Loucy (cell line): ENCODE measurements at regions not wholly inside any gene's neighbourhood (a gene's known extent, or its start where the extent isn't known, plus 50 kb on each side); places are given as distances from the start of the nearest gene placed in this dataset.

Experiments used
- H2AFZ ChIP-seq: fragments of 200-600 bp; sonication (generic); 2 replicates; pipeline ENCODE4 v1.6.0; 2016; ENCODE audit warnings: antibody characterized with exemption, mild to moderate bottlenecking, low read length, moderate library complexity
- H3F3A ChIP-seq: fragments of 200-600 bp; 2 replicates; pipeline ENCODE4 v1.6.0; 2016; ENCODE audit warnings: antibody characterized with exemption, low read depth, mild to moderate bottlenecking
- H3K27me3 ChIP-seq: fragments of 200-600 bp; sonication (generic); 2 replicates; pipeline ENCODE4 v1.6.1; 2014; ENCODE audit warnings: low read length, mild to moderate bottlenecking; ENCODE audit not compliant: insufficient read depth, poor library complexity, severe bottlenecking
- H3K36me3 ChIP-seq: fragments of 200-600 bp; sonication (generic); 2 replicates; pipeline ENCODE4 v1.6.1; 2016; ENCODE audit warnings: low read length; ENCODE audit not compliant: insufficient read depth
- H3K4me1 ChIP-seq: fragments of 200-600 bp; sonication (generic); 2 replicates; pipeline ENCODE4 v1.5.1; 2014; ENCODE audit warnings: low read length, mild to moderate bottlenecking; ENCODE audit not compliant: insufficient read depth, poor library complexity, severe bottlenecking
- H3K4me2 ChIP-seq: fragments of 200-600 bp; sonication (generic); 2 replicates; pipeline ENCODE4 v1.6.0; 2014; ENCODE audit warnings: antibody characterized with exemption, low read length, low read depth, mild to moderate bottlenecking; ENCODE audit not compliant: poor library complexity, severe bottlenecking
- H3K4me3 ChIP-seq: fragments of 200-600 bp; sonication (generic); 2 replicates; pipeline ENCODE4 v1.5.1; 2014; ENCODE audit warnings: low read length, mild to moderate bottlenecking, mixed read lengths; ENCODE audit not compliant: poor library complexity, severe bottlenecking
- H3K79me2 ChIP-seq: fragments of 200-600 bp; sonication (generic); 2 replicates; pipeline ENCODE4 v1.6.1; 2014; ENCODE audit warnings: low read length; ENCODE audit not compliant: insufficient read depth
- H3K9ac ChIP-seq: fragments of 200-600 bp; sonication (generic); 2 replicates; pipeline ENCODE4 v1.6.0; 2014; ENCODE audit warnings: mild to moderate bottlenecking, low read depth, low read length, moderate library complexity; ENCODE audit not compliant: poor library complexity, severe bottlenecking
- H3K9me2 ChIP-seq: fragments of 200-600 bp; sonication (generic); replicated peaks from 2 replicates; pipeline ENCODE4 v1.6.1; 2016; ENCODE audit warnings: low read depth, low read length, mixed read lengths
- H3K9me3 ChIP-seq: fragments of 200-600 bp; sonication (generic); 2 replicates; pipeline ENCODE4 v1.6.1; 2014; ENCODE audit warnings: mild to moderate bottlenecking, antibody characterized with exemption, low read length, low read depth; ENCODE audit not compliant: insufficient read depth
- H4K20me1 ChIP-seq: fragments of 200-600 bp; sonication (generic); 2 replicates; pipeline ENCODE4 v1.6.0; 2014; ENCODE audit warnings: antibody characterized with exemption, low read length, mild to moderate bottlenecking; ENCODE audit not compliant: insufficient read depth, poor library complexity, severe bottlenecking
- CTCF ChIP-seq: fragments of 200-600 bp; sonication (generic); conservative IDR thresholded peaks from 2 replicates; pipeline ENCODE4 v1.5.1; 2014; ENCODE audit warnings: mild to moderate bottlenecking, antibody characterized with exemption, low read length
- EZH2phosphoT487 ChIP-seq: fragments of 200-600 bp; IDR thresholded peaks from 2 replicates; pipeline ENCODE4 v1.6.1; 2018; ENCODE audit warnings: antibody characterized with exemption, mild to moderate bottlenecking, moderate library complexity, borderline replicate concordance

GRCh38 chr4:62387808-62388207, 1187.7 kb downstream of the ADGRL3 start:
- Histone ChIP-seq H3F3A (no peaks in the 10 kb centered on the region), H3K9me3 (no peaks in the 10 kb centered on the region), H3K36me3 (no peaks in the 10 kb centered on the region), H2AFZ (no peak overlapping the region), H3K4me3 (no peak overlapping the region), H3K9me2 (no peaks in the 10 kb centered on the region), H3K27me3 (no peaks in the 10 kb centered on the region), H3K79me2 (no peaks in the 10 kb centered on the region), H3K4me2 (no peak overlapping the region), H3K4me1 (no peaks in the 10 kb centered on the region), H4K20me1 (no peaks in the 10 kb centered on the region), H3K9ac (no peak overlapping the region)
- TF ChIP-seq EZH2phosphoT487 (no peak), CTCF (no peak)

GRCh38 chr4:62377700-62378099, 1177.6 kb downstream of the ADGRL3 start:
- no peaks in the 10 kb centered on the region for H3K36me3 ChIP-seq
- H4K20me1 ChIP-seq = no peaks in the 10 kb centered on the region
- H3K9ac ChIP-seq = no peak overlapping the region
- TF ChIP-seq CTCF (no peak), EZH2phosphoT487 (no peak)
- no peaks in the 10 kb centered on the region for H3K79me2 ChIP-seq
- no peaks in the 10 kb centered on the region for H3K27me3 ChIP-seq
- no peaks in the 10 kb centered on the region for H3K9me2 ChIP-seq
- H3K4me2 ChIP-seq = no peak overlapping the region
- no peaks in the 10 kb centered on the region for H3K4me1 ChIP-seq
- H2AFZ ChIP-seq = no peak overlapping the region
- H3K4me3 ChIP-seq = no peak overlapping the region
- no peaks in the 10 kb centered on the region for H3K9me3 ChIP-seq
- no peaks in the 10 kb centered on the region for H3F3A ChIP-seq

- TF ChIP-seq EZH2phosphoT487 (no peak), CTCF (no peak)
Observed at GRCh38 chr4:62377245-62377644, 1177.1 kb downstream of the ADGRL3 start.

More at GRCh38 chr4:62377245-62377644, 1177.1 kb downstream of the ADGRL3 start:
- Histone ChIP-seq H3K36me3 (no peaks in the 10 kb centered on the region), H4K20me1 (no peaks in the 10 kb centered on the region), H3K9me2 (no peaks in the 10 kb centered on the region), H3K4me2 (no peak overlapping the region), H3F3A (no peaks in the 10 kb centered on the region), H3K79me2 (no peaks in the 10 kb centered on the region), H3K27me3 (no peaks in the 10 kb centered on the region), H3K9me3 (no peaks in the 10 kb centered on the region), H2AFZ (no peak overlapping the region), H3K4me1 (no peaks in the 10 kb centered on the region), H3K9ac (no peak overlapping the region), H3K4me3 (no peak overlapping the region)
